GM12874 (cell line): ENCODE measurements at regions not wholly inside any gene's neighbourhood (a gene's known extent, or its start where the extent isn't known, plus 50 kb on each side); places are given as distances from the start of the nearest gene placed in this dataset.

Source experiments
- CTCF ChIP-seq: IDR thresholded peaks from 2 replicates; pipeline ENCODE4 v1.5.1; 2011; ENCODE audit warnings: low read depth, mild to moderate bottlenecking, control low read depth, low read length, moderate library complexity; ENCODE audit not compliant: insufficient read depth

- no peak for TF ChIP-seq CTCF
Measured at GRCh38 chr2:126300348-126300747, 355.6 kb upstream of the GYPC start.

- no peak for TF ChIP-seq CTCF
Measured at GRCh38 chr2:126302043-126302442, 353.9 kb upstream of the GYPC start.

- no peak for TF ChIP-seq CTCF
Measured at GRCh38 chr2:126303113-126303512, 352.8 kb upstream of the GYPC start.

- TF ChIP-seq CTCF = no peak
Measured at GRCh38 chr2:126304154-126304553, 351.8 kb upstream of the GYPC start.

GRCh38 chr2:126306539-126306938 is 349.4 kb upstream of the GYPC start:
- TF ChIP-seq CTCF = no peak

- no peak for TF ChIP-seq CTCF
Measured at GRCh38 chr2:126307740-126308139, 348.2 kb upstream of the GYPC start.

GRCh38 chr2:126309185-126309584 is 346.8 kb upstream of the GYPC start:
- TF ChIP-seq CTCF = no peak

- no peak for TF ChIP-seq CTCF
Measured at GRCh38 chr2:126312579-126312978, 343.4 kb upstream of the GYPC start.
